Fibroblast of skin of abdomen (primary cell): ENCODE measurements at regions not wholly inside any gene's neighbourhood (a gene's known extent, or its start where the extent isn't known, plus 50 kb on each side); places are given as distances from the start of the nearest gene placed in this dataset.
"Not testable (repeated sequence)": the region's sequence is repeated elsewhere in the genome, so short reads cannot be mapped to it uniquely, and the experiment has no call there.

Source experiments
- DNase-seq: peaks from one replicate; pipeline ENCODE4 v3.0.0-alpha.2; 2013

GRCh38 chr1:228669242-228669585 lies 66.1 kb upstream of the RHOU start:
- DNase-seq = peak; percentile 65

- DNase-seq = not testable (repeated sequence)
Observed at GRCh38 chr1:228681076-228681565, 54.2 kb upstream of the RHOU start.

DNA sequence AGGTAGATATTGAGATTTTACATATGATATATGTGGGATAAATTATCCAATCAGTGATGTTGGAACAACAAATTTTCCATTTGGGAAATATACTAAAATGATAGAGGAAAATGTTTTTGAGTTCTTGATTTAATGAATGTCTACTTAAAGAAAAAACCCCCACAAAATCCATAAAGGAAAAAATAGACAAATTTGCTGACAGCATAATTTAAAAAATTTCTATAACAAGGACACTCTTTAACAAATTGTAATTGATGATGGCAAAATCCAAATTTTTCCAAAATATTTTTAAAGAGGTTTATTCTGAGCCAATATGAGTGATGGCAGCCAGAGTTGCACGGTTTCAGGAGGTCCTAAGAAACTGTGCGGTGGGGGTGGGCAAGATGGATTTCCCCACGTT lies 51.9 kb upstream of the RHOU start:
- no peak for DNase-seq

DNA sequence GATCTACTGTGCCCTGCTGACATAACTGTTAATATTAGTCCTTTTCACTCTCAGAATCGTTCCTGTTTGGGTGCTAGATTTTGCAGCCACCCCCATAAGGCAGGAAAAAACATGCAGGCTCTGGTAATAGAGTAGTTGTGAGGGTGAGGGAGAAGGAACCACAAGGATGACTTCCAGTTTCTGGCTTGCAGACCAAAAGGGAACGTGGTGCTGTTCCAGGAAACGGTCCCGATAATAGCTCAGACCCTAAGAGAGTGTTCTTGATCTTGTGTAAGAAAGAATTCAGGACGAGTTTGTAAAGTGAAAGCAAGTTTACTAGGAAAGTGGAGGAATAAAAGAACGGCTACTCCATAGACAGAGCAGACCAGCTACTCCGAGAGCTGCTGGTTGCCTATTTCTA lies 50.7 kb upstream of the RHOU start:
- no peak for DNase-seq

DNA sequence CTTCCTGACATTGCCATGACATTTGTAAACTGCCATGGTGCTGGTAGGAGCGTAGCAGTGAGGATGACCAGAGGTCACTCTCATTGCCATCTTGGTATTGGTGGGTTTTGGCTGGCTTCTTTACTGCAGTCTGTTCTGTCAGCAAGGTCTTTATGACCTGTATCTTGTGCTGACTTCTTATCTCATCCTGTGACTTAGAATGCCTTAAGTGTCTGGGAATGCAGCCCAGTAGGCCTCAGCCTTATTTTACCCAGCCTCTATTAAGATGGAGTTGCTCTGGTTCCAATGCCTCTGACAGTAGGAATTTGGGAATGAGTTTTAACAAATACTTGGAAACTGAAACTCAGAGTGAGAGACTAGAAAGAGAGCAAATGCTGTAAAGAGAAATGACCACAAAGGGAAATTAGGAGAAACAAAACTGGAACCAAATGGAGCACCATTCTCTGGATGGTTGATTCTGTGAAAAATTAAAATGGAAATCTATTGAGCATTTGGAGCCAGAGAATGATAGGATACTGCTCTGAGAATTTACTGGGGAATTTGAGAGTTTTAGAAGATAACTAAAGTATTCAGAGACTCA lies 50.1 kb upstream of the RHOU start:
- DNase-seq = no peak
